Right cardiac atrium (tissue), 5 donors: ENCODE measurements at regions not wholly inside any gene's neighbourhood (a gene's known extent, or its start where the extent isn't known, plus 50 kb on each side); places are given as distances from the start of the nearest gene placed in this dataset.

Source experiments
- ATAC-seq, 2 donors: fragments of 200-7000 bp; cut with Tn5 transposase; one replicate each; pipeline versions ENCODE4 v1.8.0 to v1.9.1; 2020; ENCODE audit warnings: moderate library complexity in 2 of 2, mild to moderate bottlenecking in 1 of 2
- DNase-seq, 3 donors: peaks; one replicate each; pipeline ENCODE4 v3.0.0-alpha.2; 2020
- H3K27ac ChIP-seq: one replicate; pipeline ENCODE4 v1.5.1; 2013; ENCODE audit warnings: mild to moderate bottlenecking, low read length, control low read depth, moderate library complexity
- H3K27me3 ChIP-seq: one replicate; pipeline ENCODE4 v1.6.1; 2013; ENCODE audit not compliant: control insufficient read depth, insufficient read depth
- H3K4me1 ChIP-seq: one replicate; pipeline ENCODE4 v1.6.1; 2013; ENCODE audit warnings: low read length; ENCODE audit not compliant: control insufficient read depth, insufficient read depth
- H3K4me3 ChIP-seq: one replicate; pipeline ENCODE4 v1.5.1; 2013; ENCODE audit warnings: low read length, control low read depth
- H3K9me3 ChIP-seq: one replicate; pipeline ENCODE4 v1.6.1; 2013; ENCODE audit warnings: low read length; ENCODE audit not compliant: control insufficient read depth
- WGBS: extraction: QIAGEN DNeasy Blood & Tissue Kit; methylation state at CpG from one replicate; pipeline ENCODE4 v1.1.7; 2013; 5-methylcytosine and 5-hydroxymethylcytosine counted together
- intact Hi-C, 4 donors: fragments of 100-400 bp; cut with DNase I; formaldehyde crosslinking; loops; one replicate each; pipeline versions ENCODE4 v1.11.0 to v1.14.0; 2022 to 2023
- donor health status: healthy with polysubstance abuse.
- donor health status: DM: no; HTN: yes; CAD: no.
- donor health status: DM: no; HTN: no; CAD: no.
- donor health status: DM: no; HTN: yes; CAD: no; lungs with severe emphysema.
- donor health status: DM: yes; HTN: yes; CAD: no.

DNA sequence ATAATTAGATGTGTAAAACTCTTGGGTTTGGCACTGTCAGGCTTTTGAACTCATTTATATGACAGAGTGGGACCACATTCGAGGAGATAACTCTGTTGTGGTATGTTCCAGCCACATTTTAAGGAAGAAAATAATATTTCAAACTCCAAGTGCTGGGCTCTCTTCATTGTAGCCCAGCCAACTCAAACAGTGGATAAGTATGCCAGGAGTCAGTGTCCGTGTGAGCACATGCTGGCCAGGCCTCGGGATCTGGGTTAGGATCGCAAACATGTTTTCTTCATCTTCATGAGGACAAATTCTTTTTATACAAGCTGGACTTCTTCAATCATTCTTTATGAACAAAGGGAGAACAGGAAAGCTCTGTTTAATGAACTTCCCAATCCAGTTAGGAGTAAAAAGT is 497.5 kb downstream of the MAFB start:
- Histone ChIP-seq H3K4me3 (no peak overlapping the region), H3K27me3 (no peaks in the 10 kb centered on the region), H3K4me1 (peaks cover 1% of the 10 kb centered on the region), H3K9me3 (no peaks in the 10 kb centered on the region), H3K27ac (no peak overlapping the region)
- WGBS: 42% methylated on average over 4 of the region's 4 CpGs
- DNase-seq (peak; percentile 10 to 73 (median 45)), ATAC-seq (peak; percentile 29 to 78)
- intact Hi-C loops: no loop called here

DNA sequence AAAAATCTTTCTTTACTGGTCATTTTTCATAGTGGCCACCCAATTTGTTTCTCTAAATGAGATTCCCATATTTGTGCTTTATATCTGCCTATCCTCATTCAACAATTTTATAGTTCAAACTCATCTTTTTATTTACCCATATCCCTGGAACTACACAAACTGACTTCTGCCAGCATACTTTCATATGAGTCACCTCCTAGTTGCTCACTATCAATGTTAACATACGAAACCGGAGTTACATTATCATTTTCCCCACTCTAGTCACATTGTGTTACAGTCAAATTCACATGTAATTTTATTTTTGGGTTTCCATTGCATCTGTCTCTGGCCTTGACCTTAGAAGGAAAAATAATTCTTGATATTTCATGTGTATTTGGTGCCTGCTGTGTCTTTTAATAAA is 499.4 kb downstream of the MAFB start:
- ATAC-seq: peak in 1 of 2 donors; percentile 43
- Histone ChIP-seq H3K4me3 (no peak overlapping the region), H3K27ac (no peak overlapping the region), H3K9me3 (no peaks in the 10 kb centered on the region), H3K27me3 (no peaks in the 10 kb centered on the region), H3K4me1 (peaks cover 1% of the 10 kb centered on the region)
- WGBS: 40% methylated on average over 2 of the region's 2 CpGs
- intact Hi-C loops: no loop called here
- DNase-seq: no peak

DNA sequence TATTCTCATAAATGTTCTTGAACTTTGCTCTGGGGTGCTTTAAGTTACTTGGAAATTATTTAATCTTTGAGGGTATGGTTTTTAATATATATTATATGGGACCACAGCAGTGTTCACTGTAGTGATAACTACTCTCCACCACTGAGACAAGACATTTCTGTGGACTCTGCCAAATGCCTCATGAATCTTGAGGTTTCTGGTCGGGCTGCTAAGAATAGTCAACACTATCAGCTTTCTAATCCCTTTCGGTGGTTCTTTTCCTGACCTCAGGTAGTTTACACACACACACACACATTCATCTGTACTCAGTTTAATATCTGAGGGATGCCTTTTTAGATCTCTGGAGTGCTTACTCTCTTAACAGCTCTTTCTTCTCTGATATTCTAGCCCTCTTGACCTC is 500.7 kb downstream of the MAFB start:
- Histone ChIP-seq H3K4me3 (no peak overlapping the region), H3K27me3 (no peaks in the 10 kb centered on the region), H3K4me1 (peaks cover 1% of the 10 kb centered on the region), H3K27ac (no peak overlapping the region), H3K9me3 (no peaks in the 10 kb centered on the region)
- intact Hi-C loops: no loop called here
- no peak for DNase-seq
- WGBS: 31% methylated on average over 2 of the region's 2 CpGs
- ATAC-seq: no peak

GRCh38 chr20:40186826-40187225 is 502.2 kb downstream of the MAFB start:
- Histone ChIP-seq H3K4me1 (peaks cover 1% of the 10 kb centered on the region), H3K4me3 (no peak overlapping the region), H3K27me3 (no peaks in the 10 kb centered on the region), H3K27ac (no peak overlapping the region), H3K9me3 (no peaks in the 10 kb centered on the region)
- WGBS: 77% methylated on average over 2 of the region's 2 CpGs
- ATAC-seq (no peak), DNase-seq (no peak)
- intact Hi-C loops: no loop called here

GRCh38 chr20:40181676-40182075 is 507.4 kb downstream of the MAFB start:
- ATAC-seq (no peak), DNase-seq (no peak)
- Histone ChIP-seq H3K27ac (no peak overlapping the region), H3K4me1 (no peaks in the 10 kb centered on the region), H3K27me3 (no peaks in the 10 kb centered on the region), H3K4me3 (no peak overlapping the region), H3K9me3 (no peaks in the 10 kb centered on the region)
- 73% methylated on average over 3 of the region's 3 CpGs for WGBS
- intact Hi-C loops: no loop called here

DNA sequence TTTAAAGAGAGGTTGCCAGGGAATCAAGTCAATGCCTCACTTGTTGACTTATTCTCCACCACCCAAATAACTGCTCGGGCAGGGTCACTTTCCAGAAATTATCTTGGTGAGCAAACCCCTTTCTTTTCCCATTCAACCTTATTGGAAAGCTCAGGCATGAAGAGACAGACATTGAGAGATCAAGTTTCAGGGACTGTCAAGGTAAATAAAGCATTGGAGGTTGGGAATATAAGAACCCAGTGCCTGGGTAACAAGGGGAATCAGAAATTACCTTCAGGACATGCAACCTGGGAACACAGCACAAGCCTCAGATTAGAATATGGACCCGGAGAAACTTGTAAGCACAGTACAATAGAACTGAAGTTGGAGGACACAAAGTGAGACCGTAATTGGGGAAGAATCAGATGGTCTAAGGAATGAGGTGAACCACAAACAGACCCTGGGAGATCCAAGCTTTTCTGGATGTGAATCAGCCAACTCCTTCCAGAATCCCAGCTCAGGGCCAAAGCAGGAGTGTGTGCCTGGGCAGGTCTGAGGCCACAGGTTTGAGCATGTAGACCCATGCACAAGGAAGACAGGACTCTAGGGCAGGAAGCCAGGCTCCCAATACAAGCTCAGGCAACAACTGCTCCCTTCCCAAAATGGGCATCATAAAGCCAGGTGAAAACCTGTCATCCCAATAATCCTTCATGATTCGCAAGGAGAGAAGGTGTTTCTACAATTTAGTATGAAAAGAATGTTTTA is 512.8 kb downstream of the MAFB start:
- H3K4me1 ChIP-seq: no peaks in the 10 kb centered on the region
- WGBS: 91% methylated on average over 4 of the region's 4 CpGs
- intact Hi-C loops: no loop called here
- ATAC-seq: no peak
- no peak overlapping the region for H3K4me3 ChIP-seq
- no peak overlapping the region for H3K27ac ChIP-seq
- H3K9me3 ChIP-seq: no peaks in the 10 kb centered on the region
- no peak for DNase-seq
- H3K27me3 ChIP-seq: no peaks in the 10 kb centered on the region

GRCh38 chr20:40175296-40175695 is 513.7 kb downstream of the MAFB start:
- ATAC-seq (no peak), DNase-seq (no peak)

DNA sequence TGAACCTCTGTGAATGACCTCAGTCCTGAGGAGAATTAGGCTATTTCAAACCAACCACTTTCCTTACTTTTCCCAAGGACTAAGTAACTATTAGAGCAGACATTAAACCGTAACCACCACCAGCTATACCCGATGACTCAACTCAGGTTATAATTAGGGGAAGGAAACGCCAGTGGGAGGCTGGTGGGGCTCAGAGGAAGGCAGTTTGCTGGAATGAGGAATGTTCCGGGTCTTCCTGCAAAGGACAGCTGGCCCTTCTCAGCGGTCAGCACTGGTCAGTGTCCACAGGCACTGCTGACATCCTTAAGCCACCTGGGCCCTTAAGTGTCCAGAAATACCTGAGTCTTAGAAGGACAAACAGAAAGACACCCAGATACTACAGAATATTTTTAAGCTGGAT is 515.2 kb downstream of the MAFB start:
- ATAC-seq: peak in 1 of 2 donors; percentile 20
- intact Hi-C loops: no loop called here
- Histone ChIP-seq H3K4me3 (no peak overlapping the region), H3K9me3 (no peaks in the 10 kb centered on the region), H3K27me3 (no peaks in the 10 kb centered on the region), H3K27ac (no peak overlapping the region), H3K4me1 (no peaks in the 10 kb centered on the region)
- no peak for DNase-seq
- WGBS: 43% methylated on average over 5 of the region's 5 CpGs

More at GRCh38 chr20:40175296-40175695, 513.7 kb downstream of the MAFB start:
- no peaks in the 10 kb centered on the region for H3K27me3 ChIP-seq
- no peaks in the 10 kb centered on the region for H3K9me3 ChIP-seq
- no peaks in the 10 kb centered on the region for H3K4me1 ChIP-seq
- H3K4me3 ChIP-seq: no peak overlapping the region
- WGBS: 75% methylated on average over 1 of the region's 1 CpG
- no peak overlapping the region for H3K27ac ChIP-seq
- intact Hi-C loops: no loop called here

- Histone ChIP-seq H3K4me3 (no peak overlapping the region), H3K9me3 (no peaks in the 10 kb centered on the region), H3K4me1 (no peaks in the 10 kb centered on the region), H3K27me3 (no peaks in the 10 kb centered on the region), H3K27ac (no peak overlapping the region)
- ATAC-seq: no peak
- no peak for DNase-seq
- intact Hi-C loops: loop anchor here in 1 of 4 donors (10.0 kb wide), 1 partner anchor 526 kb away; no protein-coding TSS in a partner anchor
- 81% methylated on average over 2 of the region's 2 CpGs for WGBS
Measured at GRCh38 chr20:40168981-40169620, 519.9 kb downstream of the MAFB start.

DNA sequence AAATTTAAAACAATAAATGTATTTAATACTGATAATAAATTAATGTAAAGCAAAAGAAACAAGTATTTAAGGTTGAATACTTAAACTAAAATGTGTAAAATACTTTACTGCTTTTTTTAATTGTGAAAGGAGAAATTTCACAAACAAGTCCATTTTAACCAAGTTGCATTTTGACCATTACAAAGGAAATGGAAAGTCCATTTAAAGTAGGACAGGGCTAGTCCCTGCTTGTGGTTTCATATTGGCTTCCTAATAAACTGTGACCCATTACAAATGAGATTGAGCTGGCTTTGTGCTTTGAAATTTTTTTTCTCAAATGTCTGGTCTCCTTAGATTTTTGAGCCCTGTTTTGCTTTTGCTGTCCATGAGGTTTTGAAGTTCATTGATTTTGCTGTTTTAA is 527.6 kb downstream of the MAFB start:
- DNase-seq: no peak
- Histone ChIP-seq H3K27me3 (no peaks in the 10 kb centered on the region), H3K9me3 (no peaks in the 10 kb centered on the region), H3K4me1 (no peaks in the 10 kb centered on the region), H3K4me3 (no peak overlapping the region), H3K27ac (no peak overlapping the region)
- intact Hi-C loops: loop anchor here in 1 of 4 donors (10.0 kb wide), 1 partner anchor 533 kb away; no protein-coding TSS in a partner anchor
- no peak for ATAC-seq

- Histone ChIP-seq H3K4me3 (no peak overlapping the region), H3K9me3 (no peaks in the 10 kb centered on the region), H3K27ac (no peak overlapping the region), H3K4me1 (no peaks in the 10 kb centered on the region), H3K27me3 (no peaks in the 10 kb centered on the region)
- 73% methylated on average over 7 of the region's 7 CpGs for WGBS
- DNase-seq: peak; percentile 36 to 70 (median 48)
- intact Hi-C loops: loop anchor here in 1 of 4 donors (10.0 kb wide), 1 partner anchor 535 kb away; no protein-coding TSS in a partner anchor
- ATAC-seq: peak; percentile 81 to 87
Measured at GRCh38 chr20:40160097-40160550, 528.9 kb downstream of the MAFB start.
